HG03432 (cell line): ENCODE measurements at regions not wholly inside any gene's neighbourhood (a gene's known extent, or its start where the extent isn't known, plus 50 kb on each side); places are given as distances from the start of the nearest gene placed in this dataset.

Experiments
- ATAC-seq: cut with Tn5 transposase; IDR thresholded peaks from one replicate; pipeline ENCODE4 v1.9.1; 2021; ENCODE audit warnings: mild to moderate bottlenecking, moderate library complexity; ENCODE audit not compliant: unreplicated experiment

DNA sequence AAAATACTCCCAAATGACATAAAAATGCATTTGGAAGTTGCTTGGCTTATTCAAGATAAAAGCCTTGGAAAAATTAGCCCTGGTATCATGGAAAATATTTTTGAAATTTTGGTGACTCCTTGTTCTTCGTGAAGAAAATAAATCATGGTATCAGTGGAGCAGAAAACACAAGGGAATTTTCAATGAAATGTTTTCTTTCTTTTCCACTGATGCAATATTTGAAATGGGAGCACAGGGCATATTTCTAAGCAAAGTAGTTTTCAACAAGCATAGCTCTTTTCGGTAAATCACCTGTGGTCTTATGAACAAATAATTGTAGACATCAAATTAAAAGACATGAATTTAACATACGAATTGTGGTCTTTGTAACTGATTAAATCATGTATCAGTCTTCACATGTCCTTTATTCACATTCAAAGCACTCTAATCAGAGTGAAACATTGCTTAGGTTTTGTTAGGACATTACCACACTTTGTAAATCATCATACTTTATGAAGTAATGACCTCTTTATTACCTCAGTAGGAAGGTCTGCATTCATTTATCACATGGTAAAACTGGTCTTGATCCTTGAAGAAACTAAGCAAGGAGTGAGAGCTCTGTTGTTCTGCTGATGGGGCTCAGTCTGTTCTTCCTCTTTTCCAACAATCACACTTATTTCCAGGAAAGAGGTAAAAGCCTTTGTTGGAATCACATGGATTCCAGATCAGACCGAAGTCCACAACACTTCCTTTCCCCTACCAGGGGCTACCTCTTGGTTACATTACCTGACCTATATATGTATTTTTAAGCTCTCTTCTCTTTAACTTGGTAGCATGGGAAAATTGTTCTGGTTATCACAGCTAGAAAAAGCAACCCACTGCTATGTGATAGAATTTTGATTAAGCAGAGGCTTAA is 413.5 kb upstream of the THBS1 start:
- ATAC-seq, result no peak

DNA sequence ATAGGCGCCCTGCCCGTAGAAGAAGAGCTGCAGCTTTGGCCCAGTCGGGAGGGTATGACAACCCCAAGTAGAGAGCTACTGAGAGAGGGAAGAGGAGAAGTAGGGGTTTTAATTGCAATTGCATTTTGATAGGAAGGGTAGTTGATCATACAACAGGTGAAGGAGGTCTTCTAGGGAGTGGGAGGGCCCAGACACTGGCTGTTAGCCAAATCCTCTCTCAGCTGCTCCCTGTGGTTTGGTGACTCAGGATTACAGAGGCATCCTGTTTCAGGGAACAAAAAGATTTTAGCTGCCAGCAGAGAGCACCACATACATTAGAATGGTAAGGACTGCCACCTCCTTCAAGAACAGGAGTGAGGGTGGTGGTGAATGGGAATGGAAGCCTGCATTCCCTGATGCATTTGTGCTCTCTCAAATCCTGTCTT is 408.9 kb upstream of the THBS1 start:
- ATAC-seq, result no peak

GRCh38 chr15:39172380-39173281 is 408.2 kb upstream of the THBS1 start:
- peak; percentile 56 for ATAC-seq

DNA sequence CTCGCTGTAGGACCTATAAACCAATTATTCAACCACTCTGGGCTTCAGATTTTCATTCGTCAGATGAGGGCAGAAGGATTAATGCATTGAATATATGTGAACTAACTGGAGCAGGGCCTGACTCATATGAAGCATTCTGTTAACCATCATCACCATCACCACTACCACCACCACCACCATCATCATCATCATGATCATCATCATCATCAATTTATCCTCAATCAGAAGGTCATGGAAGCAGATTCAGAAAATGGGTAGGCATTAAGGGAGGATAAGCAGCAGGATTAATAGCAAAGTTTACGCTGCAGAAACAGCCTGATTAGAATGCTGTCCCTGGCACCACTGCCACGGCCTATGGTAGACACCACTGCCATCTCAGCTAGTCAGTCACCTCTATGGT is 407.5 kb upstream of the THBS1 start:
- ATAC-seq, result no peak

GRCh38 chr15:39174332-39174731 is 406.5 kb upstream of the THBS1 start:
- no peak for ATAC-seq

DNA sequence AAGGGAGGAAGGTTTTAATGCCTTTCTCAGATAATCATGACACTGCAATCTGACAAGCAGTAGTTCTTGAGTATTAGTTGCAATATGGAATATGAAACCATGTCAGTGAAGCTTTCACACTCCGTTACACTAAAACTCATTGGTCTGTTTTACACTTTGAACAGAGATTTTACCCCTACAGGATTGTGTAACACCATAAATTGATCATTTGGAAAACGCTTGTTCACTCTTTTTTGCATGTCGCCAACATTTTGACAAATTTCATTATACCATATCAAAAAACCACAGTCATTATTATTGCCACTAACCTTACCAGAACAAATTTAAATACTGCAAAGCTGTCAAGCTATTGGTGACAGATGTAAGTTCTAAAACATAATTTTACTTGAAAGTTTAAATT is 404.8 kb upstream of the THBS1 start:
- no peak for ATAC-seq

DNA sequence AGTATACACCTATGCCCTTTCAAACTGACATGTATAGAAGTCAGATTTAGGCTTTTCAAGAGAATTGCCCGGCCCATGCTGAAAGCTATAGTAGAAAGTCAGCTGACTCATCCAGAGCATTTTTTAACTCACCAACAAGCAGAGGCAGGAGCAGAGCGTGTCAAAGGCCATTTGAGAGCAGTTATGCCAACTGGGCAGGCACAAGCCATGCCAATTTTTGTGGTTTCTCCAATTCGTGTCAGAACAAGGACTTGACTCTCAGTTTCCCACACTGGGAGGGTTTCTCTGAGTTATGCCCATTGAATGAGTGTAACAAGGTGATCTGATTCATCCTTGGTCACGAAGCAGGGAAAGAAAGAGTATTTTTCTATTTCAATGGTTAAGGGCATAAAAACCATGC is 403.3 kb upstream of the THBS1 start:
- ATAC-seq, result no peak

DNA sequence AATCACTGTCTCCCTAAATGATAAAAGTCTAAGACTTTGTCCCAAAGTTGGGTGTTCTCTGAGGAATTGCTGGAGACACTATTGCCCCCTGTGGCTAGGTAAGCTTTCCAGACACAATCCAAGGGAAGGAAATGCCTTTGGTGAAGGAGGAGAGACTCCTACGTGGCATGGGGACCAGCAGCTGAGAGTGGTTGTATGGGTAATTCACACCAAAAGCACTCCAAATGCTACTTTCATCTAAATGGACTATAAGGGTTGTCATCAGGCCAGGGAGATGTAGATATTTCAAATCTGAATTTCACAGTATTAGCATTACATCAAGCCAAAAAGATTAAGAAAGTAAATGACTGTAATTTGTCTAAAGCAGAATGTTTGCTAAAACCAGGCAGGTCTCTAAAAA is 400.8 kb upstream of the THBS1 start:
- no peak for ATAC-seq

- no peak for ATAC-seq
Observed at GRCh38 chr15:39180483-39180933, 400.4 kb upstream of the THBS1 start.

DNA sequence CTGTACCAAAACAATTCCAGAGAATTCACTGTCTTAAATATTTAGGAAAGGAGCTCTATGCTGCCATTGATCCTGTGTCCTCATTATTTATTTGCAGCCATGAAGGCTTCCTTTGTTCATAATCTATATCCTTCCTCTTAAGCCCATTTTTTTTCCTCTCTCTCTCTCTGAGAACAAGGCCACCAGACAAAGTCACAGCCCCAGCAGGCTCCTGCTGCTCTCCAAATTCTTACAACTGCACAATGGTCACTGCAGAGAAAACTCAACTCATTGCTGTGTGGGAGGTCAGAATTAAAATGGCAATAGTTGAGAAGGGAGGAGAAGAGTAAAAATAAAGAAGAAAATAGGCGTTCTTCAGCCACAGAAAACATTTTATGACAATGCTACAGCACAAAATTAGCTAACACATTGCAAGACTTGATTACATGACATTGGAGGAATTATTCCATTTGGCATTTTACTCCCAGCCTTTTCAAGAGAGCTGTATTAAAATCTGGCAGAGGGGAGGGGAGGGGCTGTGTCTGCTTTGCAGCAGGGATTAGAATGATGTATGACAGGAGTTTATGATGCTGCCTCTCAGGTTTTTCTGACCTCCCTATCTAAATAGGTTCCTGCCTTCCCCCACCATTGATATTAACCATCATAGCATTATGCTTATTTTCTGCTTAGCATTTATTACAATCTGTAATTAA is 399.7 kb upstream of the THBS1 start:
- no peak for ATAC-seq

DNA sequence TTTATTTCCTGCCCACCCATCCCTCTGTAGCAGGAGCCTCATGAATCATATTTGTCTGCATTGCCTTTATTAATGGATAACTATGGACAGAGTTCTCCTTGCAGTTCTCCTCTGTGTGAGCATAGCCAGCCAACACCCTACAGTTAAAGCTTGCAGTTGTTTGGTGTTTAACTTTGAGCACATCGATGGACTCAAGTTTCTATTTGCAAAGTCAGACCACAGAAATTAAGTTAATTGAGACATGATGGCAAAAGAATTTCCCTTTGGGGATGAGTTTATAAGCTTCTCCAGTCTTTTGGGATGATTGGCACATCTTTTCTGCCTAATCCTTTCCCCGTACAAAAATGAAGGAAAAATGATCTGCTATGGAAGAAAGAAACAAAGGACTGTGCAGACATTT is 398.9 kb upstream of the THBS1 start:
- ATAC-seq, result no peak

DNA sequence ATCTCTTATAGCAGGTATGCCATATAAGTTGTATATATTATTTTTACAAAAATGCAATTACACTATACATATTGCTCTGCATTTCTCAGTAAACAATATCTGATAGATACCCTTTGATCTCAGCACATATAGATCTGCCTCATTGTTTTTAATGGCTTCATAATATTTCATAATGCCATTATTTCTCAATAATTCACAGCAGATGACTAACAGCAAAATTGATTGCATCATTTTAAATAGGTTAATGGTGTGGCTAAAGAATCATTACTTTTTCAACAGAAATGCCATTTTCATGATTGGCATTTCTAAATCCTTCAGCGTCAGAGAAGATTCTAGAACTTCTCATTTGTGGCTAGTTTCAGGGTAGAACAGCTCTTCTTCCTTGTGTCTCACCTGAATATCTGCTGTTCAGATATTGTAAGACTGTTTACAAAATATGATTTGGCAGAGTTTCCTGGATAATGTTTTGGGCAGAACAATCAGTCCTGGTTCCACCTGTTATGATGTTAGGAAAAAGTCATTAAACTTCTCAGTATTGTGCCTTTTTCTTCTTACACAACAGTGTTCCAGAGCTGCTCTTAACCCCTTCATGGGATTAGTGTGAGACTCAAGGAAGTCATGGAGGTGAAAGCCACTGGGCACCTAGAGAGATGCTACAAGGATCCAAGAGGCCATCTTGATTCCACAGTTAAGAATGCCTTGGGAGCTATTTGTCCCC is 397.6 kb upstream of the THBS1 start:
- ATAC-seq, result no peak

GRCh38 chr15:39184701-39185390 is 396.0 kb upstream of the THBS1 start:
- no peak for ATAC-seq

GRCh38 chr15:39188314-39188713 is 392.6 kb upstream of the THBS1 start:
- ATAC-seq, result no peak

DNA sequence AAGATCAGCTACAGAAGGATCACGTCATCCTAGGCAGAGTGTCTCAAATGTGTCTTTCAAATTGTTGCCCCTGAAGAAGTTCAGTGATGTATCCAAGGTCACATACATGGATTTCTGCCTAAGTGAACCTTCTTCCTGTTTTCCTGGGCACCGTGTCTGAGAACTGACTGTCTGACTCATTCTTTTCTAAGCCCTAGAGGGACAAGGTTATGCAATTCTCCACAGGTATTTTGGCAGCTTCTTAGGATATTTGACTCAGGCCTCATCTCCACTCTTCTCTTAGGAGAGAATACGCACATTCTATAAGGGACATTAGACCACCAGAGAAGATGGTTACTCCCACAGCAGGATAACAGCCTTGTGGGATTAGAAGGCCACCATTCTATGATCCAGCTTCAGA is 391.9 kb upstream of the THBS1 start:
- ATAC-seq, result no peak

DNA sequence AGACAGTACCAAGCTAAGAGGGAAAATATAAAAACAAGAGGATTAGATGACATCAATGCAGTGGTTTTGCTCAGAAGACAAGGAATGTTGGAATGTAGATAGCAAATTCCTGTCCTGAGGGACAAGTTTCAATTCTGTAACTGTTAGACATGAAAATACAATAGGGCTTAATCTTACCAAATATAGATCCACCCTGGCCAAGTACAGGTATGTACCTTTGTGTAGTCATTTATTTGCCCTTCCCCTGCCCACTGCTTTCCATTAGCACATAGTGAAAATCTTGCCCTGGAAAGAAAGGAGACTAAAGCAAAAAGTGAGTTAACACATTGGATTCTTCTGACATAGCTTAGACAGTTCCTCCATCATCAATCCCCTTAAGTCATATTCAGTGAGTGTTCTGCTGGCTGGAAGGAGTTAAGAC is 389.0 kb upstream of the THBS1 start:
- no peak for ATAC-seq

DNA sequence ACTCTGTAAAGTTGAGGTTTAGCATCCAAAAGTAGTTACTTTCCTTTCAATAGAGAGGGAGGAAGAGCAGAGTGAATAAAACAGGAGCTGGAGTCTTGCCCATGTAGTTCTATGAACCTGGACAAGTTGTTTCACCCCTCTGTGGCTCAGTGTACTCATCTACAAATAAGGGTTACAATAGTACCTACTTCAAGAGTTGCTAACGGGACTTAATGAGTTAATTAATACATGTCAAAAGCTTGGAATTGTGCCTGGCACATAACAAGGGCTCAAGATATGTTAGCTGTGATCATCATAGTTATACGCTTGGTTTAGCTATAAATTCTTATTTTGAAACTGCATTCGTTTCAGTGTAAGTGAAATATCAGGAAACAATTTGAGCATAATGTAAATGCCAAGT is 388.5 kb upstream of the THBS1 start:
- no peak for ATAC-seq

DNA sequence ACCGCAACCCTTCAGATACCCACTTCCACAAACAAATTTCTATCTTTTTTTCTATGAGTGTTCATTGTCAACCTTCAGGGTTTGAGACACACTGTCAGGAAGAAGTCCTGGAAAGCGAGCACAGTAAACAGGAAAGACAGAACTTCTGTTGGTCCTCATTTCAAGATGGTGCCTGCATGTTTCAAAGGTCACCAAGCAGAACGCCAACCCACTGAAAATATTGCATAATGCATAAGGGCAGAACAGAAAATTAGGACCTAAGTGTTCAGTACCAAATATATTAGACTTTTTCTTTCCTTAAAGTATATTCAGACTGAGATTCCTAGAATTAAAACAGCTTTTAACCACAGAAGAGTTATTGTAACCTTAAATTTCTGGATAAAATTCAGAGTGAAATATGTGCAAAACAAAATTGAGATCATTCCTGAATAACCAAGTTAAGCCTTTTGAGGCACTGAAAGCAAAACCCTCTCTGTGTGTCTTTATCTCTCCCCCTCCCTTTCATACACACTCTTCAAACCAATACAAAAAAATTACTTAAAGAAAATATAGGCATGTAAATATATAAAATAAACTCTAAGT is 387.8 kb upstream of the THBS1 start:
- ATAC-seq, result no peak

DNA sequence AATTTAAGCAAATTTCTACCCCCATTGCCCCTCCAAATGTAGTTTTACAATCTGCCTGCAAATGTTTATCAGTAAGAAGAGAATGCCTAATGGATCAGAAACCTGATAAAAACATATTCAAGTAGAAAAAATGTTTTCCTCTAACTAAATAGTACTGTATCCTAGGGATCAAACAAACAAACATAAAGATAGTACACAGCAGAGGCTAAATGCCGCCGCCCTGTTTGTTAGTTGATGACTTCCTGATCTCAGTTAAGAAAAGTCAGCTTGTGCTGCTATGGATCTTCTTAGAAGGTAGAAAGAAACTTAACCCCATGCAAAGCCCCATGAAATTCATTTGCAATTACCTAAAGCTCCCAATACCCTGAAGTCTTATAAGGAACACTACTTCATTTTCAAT is 387.3 kb upstream of the THBS1 start:
- no peak for ATAC-seq
